ENCODE measurements at regions not wholly inside any gene's neighbourhood (a gene's known extent, or its start where the extent isn't known, plus 50 kb on each side); places are given as distances from the start of the nearest gene placed in this dataset.

GRCh38 chr1:82786883-82787282 is 986.1 kb downstream of the ADGRL2 start:
- no peak for TF ChIP-seq CTCF (IDR thresholded peaks at IDR 0.05; ENCODE audit: low read depth, low read length, poor library complexity, severe bottlenecking)
- TF ChIP-seq EZH2phosphoT487 (IDR thresholded peaks at IDR 0.05; ENCODE audit: borderline replicate concordance, low read length): no peak
